H1 (cell line): ENCODE measurements at regions not wholly inside any gene's neighbourhood (a gene's known extent, or its start where the extent isn't known, plus 50 kb on each side); places are given as distances from the start of the nearest gene placed in this dataset.

ENCODE experiments used
- CTCF ChIA-PET: fragments of 300-600 bp; sonication (Branson Sonifier 250); formaldehyde crosslinking; loops from one replicate; lab custom pipeline; 2021; ENCODE audit not compliant: partially characterized antibody; lab: Charles Lee
- POLR2A ChIA-PET: fragments of 300-600 bp; sonication (Branson Sonifier 250); formaldehyde crosslinking; loops from one replicate; lab custom pipeline; 2021; ENCODE audit warnings: inconsistent platforms; ENCODE audit not compliant: partially characterized antibody; lab: Charles Lee
- DNase-seq, 2 experiments: peaks; one replicate each; pipeline versions ENCODE4 v3.0.0 to v3.0.0-alpha.2; 2010 to 2022; ENCODE audit warnings: low spot score in 2 of 2, low read depth in 1 of 2, mixed read lengths in 1 of 2
- FAIRE-seq: peaks from 2 replicates; lab custom pipeline; 2011; peaks lifted over from hg19 to GRCh38; lab: Jason Lieb, UNC
- H2AFZ ChIP-seq: 2 replicates; pipeline ENCODE4 v1.8.1; 2012; ENCODE audit warnings: low read length, inconsistent platforms
- H2AK5ac ChIP-seq: 2 replicates; pipeline ENCODE4 v1.6.1; 2013; ENCODE audit warnings: low read depth, low read length
- H2BK120ac ChIP-seq: replicated peaks from 2 replicates; pipeline ENCODE3; 2013; ENCODE audit warnings: low read depth, low read length, inconsistent platforms
- H2BK12ac ChIP-seq: 2 replicates; pipeline ENCODE4 v1.6.1; 2013; ENCODE audit warnings: low read depth, low read length
- H2BK15ac ChIP-seq: 2 replicates; pipeline ENCODE4 v1.6.1; 2013; ENCODE audit warnings: low read length
- H2BK20ac ChIP-seq: 2 replicates; pipeline ENCODE4 v1.6.1; 2013; ENCODE audit warnings: low read length
- H2BK5ac ChIP-seq: 2 replicates; pipeline ENCODE4 v1.6.1; 2013; ENCODE audit warnings: low read depth, low read length
- H3K14ac ChIP-seq: 2 replicates; pipeline ENCODE4 v1.6.1; 2013; ENCODE audit warnings: inconsistent platforms; ENCODE audit not compliant: insufficient read length
- H3K18ac ChIP-seq: 2 replicates; pipeline ENCODE4 v1.6.1; 2013; ENCODE audit warnings: low read length; ENCODE audit errors: extremely low read depth
- H3K23ac ChIP-seq: 2 replicates; pipeline ENCODE4 v1.6.1; 2013; ENCODE audit warnings: inconsistent platforms; ENCODE audit not compliant: insufficient read length
- H3K23me2 ChIP-seq: 2 replicates; pipeline ENCODE4 v1.6.1; 2013; ENCODE audit warnings: low read depth, low read length
- H3K27ac ChIP-seq: 2 replicates; pipeline ENCODE4 v1.6.1; 2011; ENCODE audit warnings: low read depth, low read length, inconsistent platforms
- H3K27me3 ChIP-seq, 4 experiments: replicated peaks in 1 of 4; 1 replicate in 1 of 4; 2 replicates in 3 of 4; pipeline versions ENCODE4 v1.6.1 to v1.8.1; 2011 to 2013; ENCODE audit warnings: low read length in 3 of 4, mild to moderate bottlenecking in 3 of 4, inconsistent platforms in 2 of 4, mixed read lengths in 2 of 4, moderate library complexity in 1 of 4; ENCODE audit not compliant: control insufficient read depth in 3 of 4, insufficient read depth in 3 of 4; ENCODE audit errors: extremely low read depth in 1 of 4
- H3K36me3 ChIP-seq, 4 experiments: 2 replicates each; pipeline versions ENCODE4 v1.6.1 to v1.8.1; 2011 to 2013; ENCODE audit warnings: mild to moderate bottlenecking in 4 of 4, low read length in 3 of 4, moderate library complexity in 2 of 4, control low read depth in 1 of 4, inconsistent platforms in 1 of 4; ENCODE audit not compliant: insufficient read depth in 4 of 4, control insufficient read depth in 2 of 4
- H3K4ac ChIP-seq: replicated peaks from 2 replicates; pipeline ENCODE3; 2013; ENCODE audit warnings: low read length, low read depth, mixed read lengths, inconsistent platforms; ENCODE audit not compliant: insufficient read length
- H3K4me1 ChIP-seq, 4 experiments: replicated peaks in 1 of 4; 1 replicate in 1 of 4; 2 replicates in 3 of 4; pipeline versions ENCODE4 v1.6.1 to v1.8.1; 2011 to 2013; ENCODE audit warnings: low read length in 3 of 4, inconsistent platforms in 2 of 4, mixed read lengths in 1 of 4; ENCODE audit not compliant: insufficient read depth in 4 of 4, control insufficient read depth in 3 of 4
- H3K4me2 ChIP-seq, 2 experiments: 2 replicates each; pipeline versions ENCODE4 v1.6.1 to v1.8.1; 2011 to 2013; ENCODE audit warnings: low read depth in 2 of 2, low read length in 2 of 2, control low read depth in 1 of 2, inconsistent platforms in 1 of 2, mild to moderate bottlenecking in 1 of 2; ENCODE audit not compliant: insufficient read depth in 1 of 2
- H3K4me3 ChIP-seq, 4 experiments: fragments of 200-600, 300-600 bp in 1 of 4; sonication (generic), shearing (Covaris generic), sonication (Bioruptor Twin) in 1 of 4; 2 replicates each; pipeline versions ENCODE4 v1.5.1 to v1.8.1; 2011 to 2016; ENCODE audit warnings: low read length in 4 of 4, low read depth in 3 of 4, control low read depth in 2 of 4, inconsistent platforms in 2 of 4, mild to moderate bottlenecking in 2 of 4, mixed read lengths in 1 of 4, moderate library complexity in 1 of 4; ENCODE audit not compliant: insufficient read depth in 2 of 4; ENCODE audit errors: extremely low read depth in 1 of 4
- H3K56ac ChIP-seq: replicated peaks from 2 replicates; pipeline ENCODE3; 2013; ENCODE audit warnings: low read depth, mild to moderate bottlenecking, mixed read lengths, low read length, inconsistent platforms; ENCODE audit not compliant: insufficient read length
- H3K79me1 ChIP-seq: 2 replicates; pipeline ENCODE4 v1.6.1; 2013; ENCODE audit warnings: low read depth, low read length, control low read depth
- H3K79me2 ChIP-seq, 2 experiments: 2 replicates each; pipeline versions ENCODE4 v1.6.1 to v1.8.1; 2012 to 2013; ENCODE audit warnings: low read length in 2 of 2, mild to moderate bottlenecking in 2 of 2, inconsistent platforms in 1 of 2; ENCODE audit not compliant: insufficient read depth in 2 of 2, control insufficient read depth in 1 of 2
- H3K9ac ChIP-seq, 4 experiments: replicated peaks in 1 of 4; 1 replicate in 1 of 4; 2 replicates in 3 of 4; pipeline versions ENCODE4 v1.6.1 to v1.8.1; 2011 to 2013; ENCODE audit warnings: low read depth in 3 of 4, low read length in 3 of 4, control low read depth in 2 of 4, mild to moderate bottlenecking in 2 of 4, moderate library complexity in 2 of 4, inconsistent platforms in 1 of 4; ENCODE audit errors: extremely low read depth in 1 of 4
- H3K9me3 ChIP-seq, 2 experiments: 2 replicates each; pipeline versions ENCODE4 v1.6.1 to v1.8.1; 2012 to 2013; ENCODE audit warnings: mild to moderate bottlenecking in 2 of 2, moderate library complexity in 2 of 2, control low read depth in 1 of 2, inconsistent platforms in 1 of 2, low read depth in 1 of 2, low read length in 1 of 2, mixed read lengths in 1 of 2; ENCODE audit not compliant: insufficient read depth in 2 of 2
- H4K20me1 ChIP-seq, 2 experiments: replicated peaks in 1 of 2; 2 replicates each; pipeline versions ENCODE3 to v1.8.1; 2011 to 2013; ENCODE audit warnings: inconsistent platforms in 2 of 2, low read length in 2 of 2, mild to moderate bottlenecking in 1 of 2; ENCODE audit not compliant: insufficient read depth in 2 of 2, control insufficient read depth in 1 of 2
- H4K5ac ChIP-seq: 2 replicates; pipeline ENCODE4 v1.6.1; 2013; ENCODE audit warnings: low read length, low read depth, mixed read lengths, inconsistent platforms; ENCODE audit not compliant: insufficient read length
- H4K8ac ChIP-seq: 2 replicates; pipeline ENCODE4 v1.8.0; 2013; ENCODE audit warnings: mild to moderate bottlenecking, moderate library complexity, low read length, inconsistent platforms; ENCODE audit not compliant: insufficient read depth; ENCODE audit errors: extremely low read depth
- H4K91ac ChIP-seq: replicated peaks from 2 replicates; pipeline ENCODE3; 2013; ENCODE audit warnings: low read length, mixed read lengths, inconsistent platforms; ENCODE audit not compliant: insufficient read length
- CTCF ChIP-seq, 3 experiments: IDR thresholded peaks; 1 replicate in 2 of 3; 2 replicates in 1 of 3; pipeline versions ENCODE4 v1.5.1 to v1.6.1; 2011; ENCODE audit warnings: low read length in 3 of 3, mild to moderate bottlenecking in 3 of 3, inconsistent platforms in 2 of 3, low read depth in 1 of 3, moderate library complexity in 1 of 3; ENCODE audit not compliant: insufficient read depth in 1 of 3; ENCODE audit errors: control extremely low read depth in 1 of 3
- POU5F1 ChIP-seq: IDR thresholded peaks from 2 replicates; pipeline ENCODE4 v1.6.1; 2011; ENCODE audit warnings: low read depth, mild to moderate bottlenecking, low read length, moderate library complexity
- RAD21 ChIP-seq, 2 experiments: IDR thresholded peaks in 1 of 2; conservative IDR thresholded peaks in 1 of 2; 2 replicates each; pipeline ENCODE4 v1.6.1; 2011; ENCODE audit warnings: low read depth in 2 of 2, low read length in 2 of 2, improper control_type of control experiment in 1 of 2, inconsistent platforms in 1 of 2, mild to moderate bottlenecking in 1 of 2, moderate library complexity in 1 of 2
- WGBS, 2 experiments: shearing (Covaris generic) in 1 of 2; methylation state at CpG; one replicate each; pipeline versions ENCODE4 v1.1.6 to v1.1.7; 2013 to 2015; ENCODE audit warnings: low lambda C conversion rate in 2 of 2, mixed read lengths in 2 of 2, inconsistent platforms in 1 of 2, low coverage in 1 of 2, missing lambda C conversion rate in 1 of 2; ENCODE audit not compliant: insufficient replicate concordance in 2 of 2, insufficient coverage in 1 of 2, insufficient read length in 1 of 2; ENCODE audit errors: extremely low coverage in 1 of 2, missing lambda C conversion rate in 1 of 2; 5-methylcytosine and 5-hydroxymethylcytosine counted together

DNA sequence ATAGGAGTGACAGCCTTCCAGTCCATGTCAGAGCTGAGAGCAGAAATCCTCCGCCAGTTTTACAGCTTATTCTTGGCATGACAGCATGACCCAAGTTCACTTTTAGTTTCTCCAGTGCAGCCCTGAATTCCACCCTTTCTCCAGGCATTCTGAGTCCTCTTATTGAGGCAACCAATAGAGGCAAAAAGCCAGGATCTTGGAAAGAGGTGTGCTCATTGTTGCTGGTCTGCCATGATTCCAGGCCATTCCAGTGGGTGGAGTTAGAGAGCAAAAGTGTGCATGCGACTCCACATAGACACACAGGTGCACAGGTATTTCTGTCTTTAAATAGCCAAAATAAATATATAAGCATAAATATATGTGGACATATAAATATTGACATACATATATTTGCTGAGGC is 224.7 kb upstream of the ADARB2 start:
- no peak overlapping the region for H3K4me2 ChIP-seq
- H3K79me2 ChIP-seq, result no peaks in the 10 kb centered on the region
- H4K20me1 ChIP-seq, result no peaks in the 10 kb centered on the region
- FAIRE-seq, result peak; percentile 74
- H3K56ac ChIP-seq, result no peak overlapping the region
- no peak overlapping the region for H2BK12ac ChIP-seq
- no peak overlapping the region for H3K18ac ChIP-seq
- no peaks in the 10 kb centered on the region for H3K23me2 ChIP-seq
- H3K14ac ChIP-seq, result no peak overlapping the region
- H3K27me3 ChIP-seq, result no peaks in the 10 kb centered on the region; a peak in 1 of 7 replicates
- no peak overlapping the region for H3K27ac ChIP-seq
- no peaks in the 10 kb centered on the region for H3K36me3 ChIP-seq
- H3K79me1 ChIP-seq, result no peaks in the 10 kb centered on the region
- no peak overlapping the region for H4K5ac ChIP-seq
- no peak overlapping the region for H3K9ac ChIP-seq
- no peak overlapping the region for H2BK5ac ChIP-seq
- no peak overlapping the region for H3K4me3 ChIP-seq
- no peak overlapping the region for H3K4ac ChIP-seq
- no peak overlapping the region for H2BK20ac ChIP-seq
- no peak overlapping the region for H2BK120ac ChIP-seq
- CTCF ChIA-PET, result interaction anchor here (0.6 to 1.7 kb wide), 5 partner anchors 8 to 393 kb away, joined by 3 to 4 read pairs (median 3); no protein-coding TSS in a partner anchor
- H4K91ac ChIP-seq, result no peak overlapping the region
- DNase-seq, result no peak
- no peak overlapping the region for H2AK5ac ChIP-seq
- no peak overlapping the region for H3K23ac ChIP-seq
- H2BK15ac ChIP-seq, result no peak overlapping the region
- peak; percentile 24 to 57 (median 47) for TF ChIP-seq CTCF (IDR thresholded peaks at IDR 0.05; ENCODE audit: control extremely low read depth in 1 of 3, insufficient read depth in 1 of 3, low read depth in 1 of 3, low read length in 3 of 3)
- TF ChIP-seq POU5F1, result no peak
- TF ChIP-seq RAD21 (IDR thresholded peaks at IDR 0.05 in 1 of 2, conservative IDR thresholded peaks at IDR 0.05 in 1 of 2; ENCODE audit: low read depth in 2 of 2, low read length in 2 of 2), result peak; percentile 36 to 58
- TF ChIP-seq, all 59 proteins: peak for 2
- 100% methylated on average over 2 of the region's 2 CpGs; no CpG with 5 or more reads in 1 of the 2 experiments for WGBS, 2 experiments
- no peaks in the 10 kb centered on the region for H3K4me1 ChIP-seq
- no peaks in the 10 kb centered on the region for H3K9me3 ChIP-seq
- H2AFZ ChIP-seq, result no peak overlapping the region
- POLR2A ChIA-PET, result no interaction called here
- no peak overlapping the region for H4K8ac ChIP-seq
